ENCODE measurements at regions not wholly inside any gene's neighbourhood (a gene's known extent, or its start where the extent isn't known, plus 50 kb on each side); places are given as distances from the start of the nearest gene placed in this dataset.

DNA sequence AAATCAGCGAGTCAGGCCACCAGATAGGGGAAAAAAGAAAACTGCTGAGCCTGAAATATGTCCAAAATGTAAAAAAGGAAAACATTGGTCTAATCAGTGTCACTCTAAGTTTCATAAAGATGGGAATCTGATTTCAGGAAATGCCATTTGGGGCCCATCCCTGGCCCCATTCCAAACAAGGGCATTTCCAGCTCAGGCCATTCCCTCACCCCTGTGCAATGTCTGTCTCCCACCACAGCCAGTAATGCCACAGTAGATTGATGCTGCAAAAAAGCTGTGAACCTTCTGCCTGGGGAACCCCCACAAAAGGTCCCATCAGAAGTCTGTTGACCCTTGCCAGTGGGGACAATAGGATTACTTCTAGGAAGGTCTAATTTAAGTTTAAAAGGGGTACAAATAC is 199.6 kb downstream of the YTHDC2 start:
- TF ChIP-seq, protein P1, sequence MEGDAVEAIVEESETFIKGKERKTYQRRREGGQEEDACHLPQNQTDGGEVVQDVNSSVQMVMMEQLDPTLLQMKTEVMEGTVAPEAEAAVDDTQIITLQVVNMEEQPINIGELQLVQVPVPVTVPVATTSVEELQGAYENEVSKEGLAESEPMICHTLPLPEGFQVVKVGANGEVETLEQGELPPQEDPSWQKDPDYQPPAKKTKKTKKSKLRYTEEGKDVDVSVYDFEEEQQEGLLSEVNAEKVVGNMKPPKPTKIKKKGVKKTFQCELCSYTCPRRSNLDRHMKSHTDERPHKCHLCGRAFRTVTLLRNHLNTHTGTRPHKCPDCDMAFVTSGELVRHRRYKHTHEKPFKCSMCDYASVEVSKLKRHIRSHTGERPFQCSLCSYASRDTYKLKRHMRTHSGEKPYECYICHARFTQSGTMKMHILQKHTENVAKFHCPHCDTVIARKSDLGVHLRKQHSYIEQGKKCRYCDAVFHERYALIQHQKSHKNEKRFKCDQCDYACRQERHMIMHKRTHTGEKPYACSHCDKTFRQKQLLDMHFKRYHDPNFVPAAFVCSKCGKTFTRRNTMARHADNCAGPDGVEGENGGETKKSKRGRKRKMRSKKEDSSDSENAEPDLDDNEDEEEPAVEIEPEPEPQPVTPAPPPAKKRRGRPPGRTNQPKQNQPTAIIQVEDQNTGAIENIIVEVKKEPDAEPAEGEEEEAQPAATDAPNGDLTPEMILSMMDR (IDR thresholded peaks at IDR 0.05) = no peak
- TF ChIP-seq, protein P2, sequence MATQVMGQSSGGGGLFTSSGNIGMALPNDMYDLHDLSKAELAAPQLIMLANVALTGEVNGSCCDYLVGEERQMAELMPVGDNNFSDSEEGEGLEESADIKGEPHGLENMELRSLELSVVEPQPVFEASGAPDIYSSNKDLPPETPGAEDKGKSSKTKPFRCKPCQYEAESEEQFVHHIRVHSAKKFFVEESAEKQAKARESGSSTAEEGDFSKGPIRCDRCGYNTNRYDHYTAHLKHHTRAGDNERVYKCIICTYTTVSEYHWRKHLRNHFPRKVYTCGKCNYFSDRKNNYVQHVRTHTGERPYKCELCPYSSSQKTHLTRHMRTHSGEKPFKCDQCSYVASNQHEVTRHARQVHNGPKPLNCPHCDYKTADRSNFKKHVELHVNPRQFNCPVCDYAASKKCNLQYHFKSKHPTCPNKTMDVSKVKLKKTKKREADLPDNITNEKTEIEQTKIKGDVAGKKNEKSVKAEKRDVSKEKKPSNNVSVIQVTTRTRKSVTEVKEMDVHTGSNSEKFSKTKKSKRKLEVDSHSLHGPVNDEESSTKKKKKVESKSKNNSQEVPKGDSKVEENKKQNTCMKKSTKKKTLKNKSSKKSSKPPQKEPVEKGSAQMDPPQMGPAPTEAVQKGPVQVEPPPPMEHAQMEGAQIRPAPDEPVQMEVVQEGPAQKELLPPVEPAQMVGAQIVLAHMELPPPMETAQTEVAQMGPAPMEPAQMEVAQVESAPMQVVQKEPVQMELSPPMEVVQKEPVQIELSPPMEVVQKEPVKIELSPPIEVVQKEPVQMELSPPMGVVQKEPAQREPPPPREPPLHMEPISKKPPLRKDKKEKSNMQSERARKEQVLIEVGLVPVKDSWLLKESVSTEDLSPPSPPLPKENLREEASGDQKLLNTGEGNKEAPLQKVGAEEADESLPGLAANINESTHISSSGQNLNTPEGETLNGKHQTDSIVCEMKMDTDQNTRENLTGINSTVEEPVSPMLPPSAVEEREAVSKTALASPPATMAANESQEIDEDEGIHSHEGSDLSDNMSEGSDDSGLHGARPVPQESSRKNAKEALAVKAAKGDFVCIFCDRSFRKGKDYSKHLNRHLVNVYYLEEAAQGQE (IDR thresholded peaks at IDR 0.05; ENCODE audit: insufficient read depth in 1 of 2, low read depth in 2 of 2, low read length in 1 of 2) = no peak
- TF ChIP-seq POLR2AphosphoS5 (IDR thresholded peaks at IDR 0.05; ENCODE audit: low read depth, low read length) (no peak), SIN3A (IDR thresholded peaks at IDR 0.05; ENCODE audit: borderline replicate concordance, insufficient read depth, low read depth, low read length) (no peak)

Measured in Panc1 (cell line).